HG03159 (cell line): ENCODE measurements at regions not wholly inside any gene's neighbourhood (a gene's known extent, or its start where the extent isn't known, plus 50 kb on each side); places are given as distances from the start of the nearest gene placed in this dataset.
"Not testable (repeated sequence)": the region's sequence is repeated elsewhere in the genome, so short reads cannot be mapped to it uniquely, and the experiment has no call there.

Experiments used
- ATAC-seq: cut with Tn5 transposase; IDR thresholded peaks from one replicate; pipeline ENCODE4 v1.9.1; 2021; ENCODE audit warnings: mild to moderate bottlenecking, moderate library complexity; ENCODE audit not compliant: unreplicated experiment

- no peak for ATAC-seq
Measured at GRCh38 chr1:182261655-182262054, 129.9 kb downstream of the GLUL start.

- no peak for ATAC-seq
Measured at GRCh38 chr1:182260516-182260915, 131.1 kb downstream of the GLUL start.

- no peak for ATAC-seq
Measured at GRCh38 chr1:182259968-182260367, 131.6 kb downstream of the GLUL start.

GRCh38 chr1:182259229-182259872, 132.2 kb downstream of the GLUL start:
- peak; percentile 61 for ATAC-seq

GRCh38 chr1:182257369-182258063, 134.1 kb downstream of the GLUL start:
- ATAC-seq: no peak

- no peak for ATAC-seq
Measured at GRCh38 chr1:182256931-182257330, 134.7 kb downstream of the GLUL start.

GRCh38 chr1:182255494-182255893, 136.1 kb downstream of the GLUL start:
- ATAC-seq: no peak

GRCh38 chr1:182253319-182253860, 138.2 kb downstream of the GLUL start:
- no peak for ATAC-seq

- no peak for ATAC-seq
Measured at GRCh38 chr1:182251561-182251960, 140.0 kb downstream of the GLUL start.

GRCh38 chr1:182249201-182249676, 142.4 kb downstream of the GLUL start:
- no peak for ATAC-seq

- no peak for ATAC-seq
Measured at GRCh38 chr1:182248721-182249120, 142.9 kb downstream of the GLUL start.

- ATAC-seq: not testable (repeated sequence)
Measured at GRCh38 chr1:182247813-182248212, 143.8 kb downstream of the GLUL start.

GRCh38 chr1:182246783-182247182, 144.8 kb downstream of the GLUL start:
- ATAC-seq: no peak

- no peak for ATAC-seq
Measured at GRCh38 chr1:182245040-182245439, 146.6 kb downstream of the GLUL start.

- ATAC-seq: no peak
Measured at GRCh38 chr1:182244451-182244850, 147.1 kb downstream of the GLUL start.

GRCh38 chr1:182242641-182243040, 148.9 kb downstream of the GLUL start:
- no peak for ATAC-seq

GRCh38 chr1:182240085-182240484, 151.5 kb downstream of the GLUL start:
- no peak for ATAC-seq

GRCh38 chr1:182238421-182238820, 153.2 kb downstream of the GLUL start:
- no peak for ATAC-seq

- no peak for ATAC-seq
Measured at GRCh38 chr1:182237329-182237728, 154.3 kb downstream of the GLUL start.

- ATAC-seq: no peak
Measured at GRCh38 chr1:182236651-182237077, 154.9 kb downstream of the GLUL start.

GRCh38 chr1:182235952-182236650, 155.5 kb downstream of the GLUL start:
- ATAC-seq: no peak

GRCh38 chr1:182235604-182235951, 156.0 kb downstream of the GLUL start:
- no peak for ATAC-seq
